Hepatocyte (in vitro differentiated cells): ENCODE measurements at regions not wholly inside any gene's neighbourhood (a gene's known extent, or its start where the extent isn't known, plus 50 kb on each side); places are given as distances from the start of the nearest gene placed in this dataset.

Source experiments
- CTCF ChIP-seq: fragments of 200-600 bp; sonication (generic); IDR thresholded peaks from 2 replicates; pipeline ENCODE4 v1.5.1; 2016; ENCODE audit warnings: antibody characterized with exemption, mild to moderate bottlenecking; ENCODE audit not compliant: poor library complexity
- EZH2 ChIP-seq: fragments of 200-600 bp; sonication (generic); IDR thresholded peaks from 2 replicates; pipeline ENCODE4 v1.6.1; 2016; ENCODE audit warnings: antibody characterized with exemption, mild to moderate bottlenecking, borderline replicate concordance
- EZH2phosphoT487 ChIP-seq: fragments of 200-600 bp; sonication (generic); IDR thresholded peaks from one replicate; pipeline ENCODE4 v1.6.1; 2018; ENCODE audit warnings: antibody characterized with exemption, mild to moderate bottlenecking, low read depth, moderate library complexity; ENCODE audit not compliant: unreplicated experiment, severe bottlenecking

GRCh38 chr6:156406099-156406498 is 371.1 kb upstream of the ARID1B start:
- TF ChIP-seq CTCF (no peak), EZH2 (no peak), EZH2phosphoT487 (no peak)
